ENCODE measurements at regions not wholly inside any gene's neighbourhood (a gene's known extent, or its start where the extent isn't known, plus 50 kb on each side); places are given as distances from the start of the nearest gene placed in this dataset.
A peak's percentile ranks its signal among the peaks of the same experiment; 100 is the strongest.
"Not testable (repeated sequence)": the region's sequence is repeated elsewhere in the genome, so short reads cannot be mapped to it uniquely, and the experiment has no call there.

- no peak overlapping the region for H3K27ac Mint-ChIP-seq (ENCODE audit: low read depth, unreplicated experiment)
- no peaks in the 10 kb centered on the region for H3K36me3 Mint-ChIP-seq (ENCODE audit: insufficient read depth, unreplicated experiment)
- no peaks in the 10 kb centered on the region for H3K9me3 Mint-ChIP-seq (ENCODE audit: unreplicated experiment)
- BruUV-seq (replicated peaks) = no TSS peak
- intact Hi-C loops (cut with micrococcal nuclease) = loop anchor here (10.0 kb wide), 1 partner anchor 1277 kb away; the partner anchor contains the start of gene EFNA5
- peak; percentile 71 for DNase-seq (ENCODE audit: unreplicated experiment)
- H3K4me3 Mint-ChIP-seq (ENCODE audit: unreplicated experiment) = no peak overlapping the region
- no peaks in the 10 kb centered on the region for H3K27me3 Mint-ChIP-seq (ENCODE audit: insufficient read depth, unreplicated experiment)
- peaks cover 16% of the 10 kb centered on the region for H3K4me1 Mint-ChIP-seq (ENCODE audit: insufficient read depth, unreplicated experiment)
- CTCF ChIA-PET = no interaction called here
- POLR2A ChIA-PET = no interaction called here
- TF ChIP-seq CTCF (IDR thresholded peaks at IDR 0.05; ENCODE audit: unreplicated experiment) = no peak
Measured at GRCh38 chr5:106397700-106398099, 1273.0 kb downstream of the EFNA5 start.

- BruUV-seq (replicated peaks) = no TSS peak
- intact Hi-C loops (cut with micrococcal nuclease) = loop anchor here (10.0 kb wide), 1 partner anchor 1282 kb away; the partner anchor contains the start of gene EFNA5
- peaks cover 9% of the 10 kb centered on the region for H3K4me1 Mint-ChIP-seq (ENCODE audit: insufficient read depth, unreplicated experiment)
Measured at GRCh38 chr5:106393276-106393675, 1277.5 kb downstream of the EFNA5 start.

GRCh38 chr5:106392766-106393165 lies 1278.0 kb downstream of the EFNA5 start:
- peak; percentile 29 for DNase-seq (ENCODE audit: unreplicated experiment)
- H3K4me1 Mint-ChIP-seq (ENCODE audit: insufficient read depth, unreplicated experiment) = peaks cover 9% of the 10 kb centered on the region
- intact Hi-C loops (cut with micrococcal nuclease) = loop anchor here (10.0 kb wide), 1 partner anchor 1282 kb away; the partner anchor contains the start of gene EFNA5
- no peaks in the 10 kb centered on the region for H3K36me3 Mint-ChIP-seq (ENCODE audit: insufficient read depth, unreplicated experiment)
- no peaks in the 10 kb centered on the region for H3K9me3 Mint-ChIP-seq (ENCODE audit: unreplicated experiment)
- CTCF ChIA-PET = interaction anchor here (0.6 kb wide), 2 partner anchors 886 to 1584 kb away, joined by 3 read pairs; no protein-coding TSS in a partner anchor
- H3K27me3 Mint-ChIP-seq (ENCODE audit: insufficient read depth, unreplicated experiment) = no peaks in the 10 kb centered on the region
- POLR2A ChIA-PET = interaction anchor here (0.7 kb wide), 1 partner anchor 68 kb away, joined by 3 read pairs; no protein-coding TSS in a partner anchor
- no peak for TF ChIP-seq CTCF (IDR thresholded peaks at IDR 0.05; ENCODE audit: unreplicated experiment)
- H3K27ac Mint-ChIP-seq (ENCODE audit: low read depth, unreplicated experiment) = no peak overlapping the region
- no peak overlapping the region for H3K4me3 Mint-ChIP-seq (ENCODE audit: unreplicated experiment)
- no TSS peak for BruUV-seq (replicated peaks)

More at GRCh38 chr5:106393276-106393675, 1277.5 kb downstream of the EFNA5 start:
- Mint-ChIP-seq H3K27me3 (ENCODE audit: insufficient read depth, unreplicated experiment) (no peaks in the 10 kb centered on the region), H3K36me3 (ENCODE audit: insufficient read depth, unreplicated experiment) (no peaks in the 10 kb centered on the region), H3K9me3 (ENCODE audit: unreplicated experiment) (no peaks in the 10 kb centered on the region), H3K27ac (ENCODE audit: low read depth, unreplicated experiment) (no peak overlapping the region), H3K4me3 (ENCODE audit: unreplicated experiment) (no peak overlapping the region)
- TF ChIP-seq CTCF (IDR thresholded peaks at IDR 0.05; ENCODE audit: unreplicated experiment) = no peak
- ChIA-PET POLR2A (interaction anchor here (0.7 kb wide), 1 partner anchor 68 kb away, joined by 3 read pairs; no protein-coding TSS in a partner anchor), CTCF (interaction anchor here (0.6 kb wide), 2 partner anchors 886 to 1583 kb away, joined by 3 read pairs; no protein-coding TSS in a partner anchor)
- DNase-seq (ENCODE audit: unreplicated experiment) = no peak

GRCh38 chr5:106387767-106388166 lies 1283.0 kb downstream of the EFNA5 start:
- H3K9me3 Mint-ChIP-seq (ENCODE audit: unreplicated experiment); DNase-seq (ENCODE audit: unreplicated experiment); H3K27me3 Mint-ChIP-seq (ENCODE audit: insufficient read depth, unreplicated experiment); intact Hi-C loops (cut with micrococcal nuclease); CTCF ChIA-PET; H3K4me1 Mint-ChIP-seq (ENCODE audit: insufficient read depth, unreplicated experiment); H3K4me3 Mint-ChIP-seq (ENCODE audit: unreplicated experiment); POLR2A ChIA-PET; BruUV-seq (replicated peaks); H3K36me3 Mint-ChIP-seq (ENCODE audit: insufficient read depth, unreplicated experiment); H3K27ac Mint-ChIP-seq (ENCODE audit: low read depth, unreplicated experiment): not testable (repeated sequence)

- no TSS peak for BruUV-seq (replicated peaks)
- CTCF ChIA-PET = no interaction called here
Measured at GRCh38 chr5:106386287-106386686, 1284.5 kb downstream of the EFNA5 start.

More at GRCh38 chr5:106386287-106386686, 1284.5 kb downstream of the EFNA5 start:
- POLR2A ChIA-PET = no interaction called here
- intact Hi-C loops (cut with micrococcal nuclease) = no loop called here
- no peaks in the 10 kb centered on the region for H3K4me1 Mint-ChIP-seq (ENCODE audit: insufficient read depth, unreplicated experiment)
- no peak overlapping the region for H3K4me3 Mint-ChIP-seq (ENCODE audit: unreplicated experiment)
- TF ChIP-seq CTCF (IDR thresholded peaks at IDR 0.05; ENCODE audit: unreplicated experiment) = no peak
- no peak for DNase-seq (ENCODE audit: unreplicated experiment)
- no peaks in the 10 kb centered on the region for H3K27me3 Mint-ChIP-seq (ENCODE audit: insufficient read depth, unreplicated experiment)
- no peak overlapping the region for H3K27ac Mint-ChIP-seq (ENCODE audit: low read depth, unreplicated experiment)
- no peaks in the 10 kb centered on the region for H3K9me3 Mint-ChIP-seq (ENCODE audit: unreplicated experiment)
- H3K36me3 Mint-ChIP-seq (ENCODE audit: insufficient read depth, unreplicated experiment) = no peaks in the 10 kb centered on the region

Measured in MCF 10A (cell line).